ENCODE measurements at regions not wholly inside any gene's neighbourhood (a gene's known extent, or its start where the extent isn't known, plus 50 kb on each side); places are given as distances from the start of the nearest gene placed in this dataset.

GRCh38 chr5:166346726-166347374 lies 1944.6 kb upstream of the WWC1 start:
- TF ChIP-seq, protein P1, sequence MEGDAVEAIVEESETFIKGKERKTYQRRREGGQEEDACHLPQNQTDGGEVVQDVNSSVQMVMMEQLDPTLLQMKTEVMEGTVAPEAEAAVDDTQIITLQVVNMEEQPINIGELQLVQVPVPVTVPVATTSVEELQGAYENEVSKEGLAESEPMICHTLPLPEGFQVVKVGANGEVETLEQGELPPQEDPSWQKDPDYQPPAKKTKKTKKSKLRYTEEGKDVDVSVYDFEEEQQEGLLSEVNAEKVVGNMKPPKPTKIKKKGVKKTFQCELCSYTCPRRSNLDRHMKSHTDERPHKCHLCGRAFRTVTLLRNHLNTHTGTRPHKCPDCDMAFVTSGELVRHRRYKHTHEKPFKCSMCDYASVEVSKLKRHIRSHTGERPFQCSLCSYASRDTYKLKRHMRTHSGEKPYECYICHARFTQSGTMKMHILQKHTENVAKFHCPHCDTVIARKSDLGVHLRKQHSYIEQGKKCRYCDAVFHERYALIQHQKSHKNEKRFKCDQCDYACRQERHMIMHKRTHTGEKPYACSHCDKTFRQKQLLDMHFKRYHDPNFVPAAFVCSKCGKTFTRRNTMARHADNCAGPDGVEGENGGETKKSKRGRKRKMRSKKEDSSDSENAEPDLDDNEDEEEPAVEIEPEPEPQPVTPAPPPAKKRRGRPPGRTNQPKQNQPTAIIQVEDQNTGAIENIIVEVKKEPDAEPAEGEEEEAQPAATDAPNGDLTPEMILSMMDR (IDR thresholded peaks at IDR 0.05) = no peak
- Histone ChIP-seq H3K36me3 (no peaks in the 10 kb centered on the region), H3K27me3 (no peaks in the 10 kb centered on the region), H3K4me1 (no peaks in the 10 kb centered on the region), H3K27ac (no peak overlapping the region), H3K9me3 (no peaks in the 10 kb centered on the region), H3K4me3 (no peak overlapping the region)
- intact Hi-C loops (cut with DNase I; ENCODE audit: low total_unique reads) = no loop called here
- no peak for DNase-seq

GRCh38 chr5:166349046-166349445 lies 1942.4 kb upstream of the WWC1 start:
- H3K27me3 ChIP-seq = no peaks in the 10 kb centered on the region
- H3K36me3 ChIP-seq = no peaks in the 10 kb centered on the region
- TF ChIP-seq, protein P1 (IDR thresholded peaks at IDR 0.05) = no peak
- H3K9me3 ChIP-seq = no peaks in the 10 kb centered on the region
- no peak for DNase-seq
- H3K4me3 ChIP-seq = no peak overlapping the region
- no peaks in the 10 kb centered on the region for H3K4me1 ChIP-seq
- no peak overlapping the region for H3K27ac ChIP-seq
- intact Hi-C loops (cut with DNase I; ENCODE audit: low total_unique reads) = no loop called here

- no peaks in the 10 kb centered on the region for H3K27me3 ChIP-seq
- intact Hi-C loops (cut with DNase I; ENCODE audit: low total_unique reads) = no loop called here
- no peak for DNase-seq
- TF ChIP-seq, protein P1 (IDR thresholded peaks at IDR 0.05) = no peak
- H3K27ac ChIP-seq = no peak overlapping the region
- H3K4me1 ChIP-seq = no peaks in the 10 kb centered on the region
- H3K36me3 ChIP-seq = no peaks in the 10 kb centered on the region
- H3K4me3 ChIP-seq = no peak overlapping the region
- no peaks in the 10 kb centered on the region for H3K9me3 ChIP-seq
Observed at GRCh38 chr5:166353580-166353979, 1937.9 kb upstream of the WWC1 start.

GRCh38 chr5:166354332-166354731 lies 1937.1 kb upstream of the WWC1 start:
- H3K4me3 ChIP-seq = no peak overlapping the region
- no peaks in the 10 kb centered on the region for H3K4me1 ChIP-seq
- no peak overlapping the region for H3K27ac ChIP-seq
- DNase-seq = no peak
- no peaks in the 10 kb centered on the region for H3K36me3 ChIP-seq
- intact Hi-C loops (cut with DNase I; ENCODE audit: low total_unique reads) = no loop called here
- no peaks in the 10 kb centered on the region for H3K27me3 ChIP-seq
- no peaks in the 10 kb centered on the region for H3K9me3 ChIP-seq
- TF ChIP-seq, protein P1 (IDR thresholded peaks at IDR 0.05) = no peak

DNA sequence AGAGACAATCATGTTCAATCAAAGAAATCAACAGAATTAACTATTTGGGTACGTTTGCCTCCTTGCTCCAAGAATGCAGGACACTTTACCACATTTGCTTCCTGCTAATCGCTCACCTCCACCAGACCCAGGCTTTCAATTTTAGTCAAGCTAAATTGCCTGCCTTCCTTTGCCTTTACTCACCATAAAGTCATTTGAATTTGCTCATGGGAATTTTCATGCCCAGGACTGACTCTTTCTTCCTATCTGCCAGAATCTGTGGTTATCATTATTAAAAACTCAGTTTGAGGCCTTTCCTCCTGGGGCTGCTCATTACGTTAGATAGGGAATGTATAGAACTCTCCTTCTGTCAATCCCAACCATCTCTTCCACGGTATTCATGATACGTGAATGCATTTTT lies 1935.3 kb upstream of the WWC1 start:
- Histone ChIP-seq H3K4me1 (no peaks in the 10 kb centered on the region), H3K36me3 (no peaks in the 10 kb centered on the region), H3K27ac (no peak overlapping the region), H3K4me3 (no peak overlapping the region), H3K27me3 (no peaks in the 10 kb centered on the region), H3K9me3 (no peaks in the 10 kb centered on the region)
- no peak for DNase-seq
- TF ChIP-seq, protein P1 (IDR thresholded peaks at IDR 0.05) = no peak
- intact Hi-C loops (cut with DNase I; ENCODE audit: low total_unique reads) = no loop called here

Measured in tibial artery (tissue), 4 donors.